Cardiac septum (tissue), 1 donor: ENCODE measurements at regions not wholly inside any gene's neighbourhood (a gene's known extent, or its start where the extent isn't known, plus 50 kb on each side); places are given as distances from the start of the nearest gene placed in this dataset.

Experiments
- DNase-seq: peaks from one replicate; pipeline ENCODE4 v3.0.0-alpha.2; 2020; ENCODE audit warnings: low spot score
- intact Hi-C: fragments of 100-400 bp; cut with DNase I; formaldehyde crosslinking; loops from one replicate; pipeline ENCODE4 v1.14.0; 2022
- donor health status: DM: no; HTN: no; CAD: no.

DNA sequence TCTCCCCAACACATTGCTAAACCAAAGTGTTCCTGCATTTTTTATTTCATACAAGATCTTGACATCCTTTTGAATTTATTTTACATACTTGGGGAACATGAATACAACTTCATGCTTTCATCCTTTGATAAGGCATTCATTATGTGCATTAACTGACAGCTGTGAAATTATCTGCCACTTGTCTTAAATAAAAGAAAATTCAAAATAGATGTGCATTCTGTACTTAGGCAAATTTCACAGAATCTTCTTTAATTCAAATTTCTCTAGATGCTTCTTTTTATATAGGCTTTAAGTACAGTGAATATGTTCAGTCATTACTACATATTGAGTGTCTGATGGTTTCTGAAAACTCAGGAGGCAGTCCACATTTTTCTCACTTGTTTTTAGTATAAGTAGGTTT is 518.1 kb downstream of the EPHA5 start:
- no peak for DNase-seq
- intact Hi-C loops: no loop called here

- no peak for DNase-seq
- intact Hi-C loops: no loop called here
Measured at GRCh38 chr4:65139998-65140397, 530.3 kb downstream of the EPHA5 start.

DNA sequence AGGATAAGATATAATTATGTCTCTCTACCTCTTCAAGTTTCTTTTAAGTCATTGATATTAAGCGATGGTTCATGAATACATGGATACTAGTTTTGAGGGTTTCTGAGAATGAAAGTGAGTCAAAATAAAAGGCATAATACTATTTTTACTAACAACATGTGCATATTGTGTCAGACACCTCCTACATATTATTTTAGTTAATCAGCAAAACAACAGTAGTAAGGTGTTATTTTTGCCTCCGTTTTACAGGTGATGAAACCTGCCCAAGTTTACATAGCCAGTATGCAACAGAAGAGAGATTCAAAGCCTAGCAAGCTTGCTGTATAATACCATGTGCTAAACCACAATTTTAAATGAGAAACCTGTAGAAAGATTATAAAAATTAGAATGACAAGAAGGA is 544.1 kb downstream of the EPHA5 start:
- intact Hi-C loops: no loop called here
- DNase-seq: no peak

DNA sequence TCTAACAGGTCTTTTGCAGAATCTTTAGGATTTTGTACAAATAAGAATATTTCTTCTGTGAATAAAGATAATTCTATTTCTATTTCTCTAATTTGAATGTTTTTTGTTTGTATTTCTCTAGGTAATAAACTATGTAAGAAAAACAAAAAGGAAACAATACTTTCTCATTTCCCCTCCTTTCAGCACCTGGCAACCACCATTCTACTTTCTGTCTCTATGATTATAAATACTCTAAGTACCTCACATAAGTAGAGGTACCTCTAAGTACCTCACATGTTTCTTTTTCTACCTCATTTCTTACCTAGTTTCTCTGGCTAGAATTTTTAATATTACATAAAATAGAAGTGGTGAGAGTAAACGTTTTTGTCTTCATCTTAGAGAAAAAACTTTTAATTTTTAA is 550.0 kb downstream of the EPHA5 start:
- no peak for DNase-seq
- intact Hi-C loops: no loop called here

- intact Hi-C loops: no loop called here
Measured at GRCh38 chr4:65102419-65102818, 567.9 kb downstream of the EPHA5 start.

DNA sequence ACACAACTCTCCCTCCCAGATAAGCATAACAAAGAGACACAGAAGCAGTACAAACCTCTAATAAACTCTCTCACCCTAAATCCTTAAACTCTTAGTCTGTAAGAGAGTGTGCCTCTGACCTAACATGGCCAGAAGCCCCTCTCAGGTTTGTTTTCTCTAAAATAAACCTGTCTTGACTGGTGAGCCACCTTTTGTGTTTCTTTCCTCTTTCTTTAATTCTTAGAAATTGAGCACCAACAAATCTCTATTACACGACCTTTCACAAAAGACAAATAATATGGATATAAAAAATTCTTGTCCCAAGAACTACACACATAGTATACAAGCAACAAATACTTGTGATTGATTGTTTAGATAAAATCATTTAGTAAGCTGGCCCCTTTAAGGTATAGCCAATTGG is 573.7 kb downstream of the EPHA5 start:
- intact Hi-C loops: no loop called here

More at GRCh38 chr4:65102419-65102818, 567.9 kb downstream of the EPHA5 start:
- DNase-seq: no peak

DNA sequence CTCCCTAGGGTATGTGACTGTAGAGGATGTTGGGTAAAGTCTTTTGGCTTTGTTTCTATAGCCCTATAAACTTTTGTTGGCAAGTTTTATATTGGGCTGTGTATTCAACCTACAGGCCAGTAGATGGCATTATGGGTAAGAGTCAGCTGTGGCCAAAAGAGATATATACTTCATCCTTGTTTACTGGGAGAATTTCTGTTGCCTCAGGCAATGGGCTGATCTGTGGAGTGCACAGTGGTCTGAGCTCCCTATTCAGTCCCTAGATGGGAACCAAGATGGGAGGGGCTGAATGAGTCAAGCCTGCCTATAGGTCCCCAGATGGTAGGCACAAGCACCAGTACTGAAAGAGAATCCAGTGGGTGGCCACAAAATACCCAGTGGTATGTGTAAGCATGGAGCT is 580.6 kb downstream of the EPHA5 start:
- intact Hi-C loops: no loop called here
- no peak for DNase-seq

More for the DNA sequence above, 573.7 kb downstream of the EPHA5 start:
- DNase-seq: no peak

DNA sequence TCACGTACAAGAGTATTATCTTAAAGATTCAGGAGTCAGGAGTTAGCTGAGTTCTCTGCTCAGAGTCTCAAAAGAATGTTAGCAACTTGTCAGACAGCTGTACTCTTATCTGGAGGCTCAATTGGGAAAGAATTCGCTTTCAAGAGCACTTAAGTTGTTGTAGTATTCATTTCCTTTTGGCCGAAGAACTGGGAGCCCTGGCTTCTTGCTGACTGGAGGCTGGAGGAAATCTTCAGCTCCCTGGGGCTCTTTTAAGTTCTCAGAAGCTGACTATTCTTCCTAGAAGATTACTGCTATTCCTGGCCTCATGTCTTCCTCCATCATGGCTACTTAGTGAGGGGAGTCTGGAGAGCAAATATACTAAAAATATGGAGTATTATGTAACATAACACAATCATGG is 587.2 kb downstream of the EPHA5 start:
- DNase-seq: no peak
- intact Hi-C loops: no loop called here

DNA sequence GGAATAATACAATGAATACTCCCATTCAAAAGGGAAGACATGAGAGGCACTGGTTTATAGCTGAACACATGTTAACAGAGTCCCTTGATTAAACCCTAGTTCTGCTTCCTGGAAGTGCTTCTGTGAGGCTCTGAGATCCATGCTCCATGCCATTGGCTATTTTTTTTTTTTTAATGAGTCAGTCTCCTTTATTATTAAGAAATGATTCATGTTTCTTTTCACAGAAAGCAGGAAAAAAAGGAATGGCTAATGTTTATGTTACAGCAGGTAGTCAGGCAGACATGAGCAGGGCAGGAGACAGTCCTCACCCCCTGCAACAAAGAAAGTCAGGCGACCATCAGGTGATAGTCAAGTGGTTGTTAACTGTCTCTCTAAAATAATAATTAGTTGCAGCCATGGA is 598.7 kb downstream of the EPHA5 start:
- DNase-seq: no peak
- intact Hi-C loops: no loop called here

GRCh38 chr4:65069177-65069576 is 601.1 kb downstream of the EPHA5 start:
- DNase-seq: no peak
- intact Hi-C loops: no loop called here

DNA sequence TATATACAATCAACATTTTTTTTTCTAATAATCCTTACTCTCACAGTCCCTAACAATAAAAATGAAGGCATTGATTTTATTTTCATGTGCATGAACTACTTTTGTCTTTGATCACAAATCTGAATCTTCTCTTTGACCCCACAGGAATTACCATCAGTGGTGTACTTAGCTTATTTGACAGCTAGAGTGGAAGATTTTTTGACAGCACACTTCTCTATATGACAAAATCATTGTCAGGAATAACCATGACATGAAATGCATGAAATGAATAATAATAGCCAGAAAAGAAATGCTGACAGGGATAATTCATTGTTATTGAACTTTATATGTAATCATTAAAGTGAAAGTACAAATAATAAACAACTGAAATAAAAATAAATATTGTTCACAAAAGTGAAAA is 604.2 kb downstream of the EPHA5 start:
- DNase-seq: no peak
- intact Hi-C loops: no loop called here

DNA sequence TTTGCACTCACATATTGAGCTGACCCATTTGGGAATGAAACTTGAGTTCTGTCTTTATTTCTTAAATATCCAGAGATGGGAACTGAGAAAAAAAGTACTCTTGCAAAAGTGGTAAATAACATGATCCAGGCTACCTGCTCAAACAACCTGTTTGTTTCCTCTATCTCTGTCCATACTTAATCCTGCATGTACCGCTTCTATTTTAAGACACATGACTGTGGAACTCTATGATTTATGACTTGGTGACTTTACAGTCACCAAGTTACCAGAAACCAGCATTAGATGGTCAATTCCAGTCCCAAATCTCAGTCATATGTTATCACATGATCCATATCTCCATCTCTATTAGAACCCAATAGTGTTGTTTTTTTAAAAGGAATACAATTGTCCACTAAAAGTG is 606.7 kb downstream of the EPHA5 start:
- no peak for DNase-seq
- intact Hi-C loops: no loop called here

GRCh38 chr4:65050786-65051185 is 619.5 kb downstream of the EPHA5 start:
- intact Hi-C loops: no loop called here
- no peak for DNase-seq

- no peak for DNase-seq
- intact Hi-C loops: no loop called here
Measured at GRCh38 chr4:65046192-65047133, 623.8 kb downstream of the EPHA5 start.

GRCh38 chr4:65033899-65034298 is 624.6 kb upstream of the TECRL start:
- intact Hi-C loops: no loop called here

DNA sequence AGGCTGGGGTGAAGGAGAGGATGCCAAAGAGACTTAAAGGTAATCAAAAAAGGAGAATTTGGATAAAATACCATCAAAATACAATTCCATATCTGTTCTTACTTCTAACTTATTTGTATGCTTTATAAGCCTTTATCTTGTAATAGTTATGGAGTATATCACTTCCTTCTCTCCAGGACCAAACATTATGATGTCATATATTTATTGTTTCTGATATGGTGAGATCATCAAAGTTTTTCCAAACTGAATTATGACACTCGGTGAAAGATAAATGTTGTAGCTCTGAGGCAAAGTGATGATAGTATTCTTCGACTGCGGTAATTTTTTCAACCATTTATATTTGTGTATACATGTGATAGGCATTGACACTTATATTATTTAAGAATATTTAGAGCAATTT is 619.3 kb upstream of the TECRL start:
- DNase-seq: no peak
- intact Hi-C loops: no loop called here

More at GRCh38 chr4:65033899-65034298, 624.6 kb upstream of the TECRL start:
- DNase-seq: no peak

GRCh38 chr4:65023883-65024670 is 614.8 kb upstream of the TECRL start:
- intact Hi-C loops: no loop called here
- no peak for DNase-seq

DNA sequence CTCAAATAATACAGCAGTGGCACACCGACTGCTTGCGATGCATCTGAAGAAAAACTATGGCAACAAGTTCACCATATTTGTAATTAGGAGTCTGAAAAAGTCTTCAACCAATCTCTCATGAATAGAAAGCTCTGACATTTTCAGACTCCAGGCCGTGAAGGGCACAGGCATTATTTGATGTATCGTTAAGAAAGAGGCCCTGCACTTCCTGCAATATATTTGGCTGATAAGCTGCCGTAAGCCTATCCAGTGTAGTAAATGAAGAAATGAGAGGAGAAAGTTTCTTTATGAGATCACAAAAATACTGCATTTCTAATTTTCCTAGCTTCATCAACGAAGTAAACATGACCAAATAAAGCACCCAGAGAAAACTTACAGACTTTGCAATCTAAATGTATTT is 613.8 kb upstream of the TECRL start:
- DNase-seq: no peak
- intact Hi-C loops: no loop called here

GRCh38 chr4:65021737-65022136 is 612.5 kb upstream of the TECRL start:
- intact Hi-C loops: no loop called here
- no peak for DNase-seq

GRCh38 chr4:65021149-65021548 is 611.9 kb upstream of the TECRL start:
- intact Hi-C loops: no loop called here
- no peak for DNase-seq

DNA sequence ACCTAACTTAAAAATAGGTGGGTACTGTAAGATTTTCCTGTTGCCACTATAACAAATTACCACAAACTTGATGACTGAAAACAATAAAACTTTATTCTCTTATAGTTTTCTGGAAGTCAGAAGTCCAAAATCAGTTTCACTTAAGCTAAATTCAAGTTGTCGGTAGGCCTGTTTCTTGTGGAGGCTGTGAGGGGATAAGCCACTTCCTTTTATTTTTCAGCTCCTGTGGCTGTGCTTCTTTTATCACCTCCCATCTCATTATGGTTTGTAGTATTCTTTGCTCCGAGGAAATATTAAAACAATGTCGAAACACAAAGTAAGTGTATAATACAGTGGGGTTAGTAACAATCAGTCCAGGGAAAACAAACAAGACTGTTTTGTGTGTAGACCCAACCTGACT is 610.5 kb upstream of the TECRL start:
- no peak for DNase-seq
- intact Hi-C loops: no loop called here
